Progenitor cell of endocrine pancreas (in vitro differentiated cells): ENCODE measurements at regions not wholly inside any gene's neighbourhood (a gene's known extent, or its start where the extent isn't known, plus 50 kb on each side); places are given as distances from the start of the nearest gene placed in this dataset.
A peak's percentile ranks its signal among the peaks of the same experiment; 100 is the strongest.

Source experiments
- DNase-seq: peaks from one replicate; pipeline ENCODE4 v3.0.0; 2021; ENCODE audit warnings: low spot score; ENCODE audit not compliant: unreplicated experiment
- H3K27ac Mint-ChIP-seq: 2 replicates; pipeline ENCODE4 v1.8.0; 2021; ENCODE audit warnings: mild to moderate bottlenecking, moderate library complexity, mixed read lengths
- H3K27me3 Mint-ChIP-seq: 2 replicates; pipeline ENCODE4 v1.8.0; 2021; ENCODE audit warnings: mixed read lengths
- H3K36me3 Mint-ChIP-seq: 2 replicates; pipeline ENCODE4 v1.8.0; 2022; ENCODE audit warnings: mixed read lengths; ENCODE audit not compliant: insufficient read depth
- H3K4me1 Mint-ChIP-seq: 2 replicates; pipeline ENCODE4 v1.8.0; 2021; ENCODE audit warnings: low read depth, mixed read lengths
- H3K4me3 Mint-ChIP-seq: 2 replicates; pipeline ENCODE4 v1.8.0; 2021; ENCODE audit warnings: low read depth, mild to moderate bottlenecking, moderate library complexity, mixed read lengths
- H3K9me3 Mint-ChIP-seq: 2 replicates; pipeline ENCODE4 v1.8.0; 2021; ENCODE audit warnings: low read depth, mixed read lengths
- CTCF ChIP-seq: fragments of 200-600 bp; sonication (generic); IDR thresholded peaks from one replicate; pipeline ENCODE4 v1.5.0; 2021; ENCODE audit warnings: antibody characterized with exemption, mild to moderate bottlenecking; ENCODE audit not compliant: unreplicated experiment

GRCh38 chr13:50203256-50203941, 188.2 kb downstream of the KCNRG start:
- Mint-ChIP-seq H3K4me1 (peaks cover 9% of the 10 kb centered on the region), H3K9me3 (no peaks in the 10 kb centered on the region), H3K27ac (no peak overlapping the region), H3K36me3 (peaks cover 1% of the 10 kb centered on the region), H3K4me3 (no peak overlapping the region), H3K27me3 (no peaks in the 10 kb centered on the region)
- no peak for TF ChIP-seq CTCF
- no peak for DNase-seq

GRCh38 chr13:50205581-50205980, 190.3 kb downstream of the KCNRG start:
- H3K27ac Mint-ChIP-seq = no peak overlapping the region
- no peaks in the 10 kb centered on the region for H3K27me3 Mint-ChIP-seq
- DNase-seq = no peak
- peaks cover under 1% of the 10 kb centered on the region for H3K36me3 Mint-ChIP-seq
- peaks cover 13% of the 10 kb centered on the region for H3K4me1 Mint-ChIP-seq
- H3K4me3 Mint-ChIP-seq = no peak overlapping the region
- H3K9me3 Mint-ChIP-seq = no peaks in the 10 kb centered on the region
- no peak for TF ChIP-seq CTCF

GRCh38 chr13:50208826-50209335, 193.6 kb downstream of the KCNRG start:
- Mint-ChIP-seq H3K9me3 (peaks cover 6% of the 10 kb centered on the region), H3K4me3 (no peak overlapping the region), H3K36me3 (peaks cover 3% of the 10 kb centered on the region), H3K27ac (peak overlapping the region; percentile 83), H3K27me3 (no peaks in the 10 kb centered on the region), H3K4me1 (peaks cover 4% of the 10 kb centered on the region)
- no peak for DNase-seq
- no peak for TF ChIP-seq CTCF

GRCh38 chr13:50209631-50210030, 194.4 kb downstream of the KCNRG start:
- peaks cover 3% of the 10 kb centered on the region for H3K36me3 Mint-ChIP-seq
- no peak for DNase-seq
- no peak overlapping the region for H3K4me3 Mint-ChIP-seq
- no peak for TF ChIP-seq CTCF
- no peaks in the 10 kb centered on the region for H3K27me3 Mint-ChIP-seq
- H3K27ac Mint-ChIP-seq = no peak overlapping the region
- peaks cover 4% of the 10 kb centered on the region for H3K4me1 Mint-ChIP-seq
- H3K9me3 Mint-ChIP-seq = peaks cover 12% of the 10 kb centered on the region

- no peak for TF ChIP-seq CTCF
- Mint-ChIP-seq H3K36me3 (peaks cover 5% of the 10 kb centered on the region), H3K4me1 (peaks cover 4% of the 10 kb centered on the region), H3K4me3 (no peak overlapping the region), H3K27ac (no peak overlapping the region), H3K9me3 (peaks cover 22% of the 10 kb centered on the region), H3K27me3 (no peaks in the 10 kb centered on the region)
- no peak for DNase-seq
These were observed 198.3 kb downstream of the KCNRG start for GRCh38 chr13:50213526-50213925.
